ENCODE measurements at regions not wholly inside any gene's neighbourhood (a gene's known extent, or its start where the extent isn't known, plus 50 kb on each side); places are given as distances from the start of the nearest gene placed in this dataset.

DNA sequence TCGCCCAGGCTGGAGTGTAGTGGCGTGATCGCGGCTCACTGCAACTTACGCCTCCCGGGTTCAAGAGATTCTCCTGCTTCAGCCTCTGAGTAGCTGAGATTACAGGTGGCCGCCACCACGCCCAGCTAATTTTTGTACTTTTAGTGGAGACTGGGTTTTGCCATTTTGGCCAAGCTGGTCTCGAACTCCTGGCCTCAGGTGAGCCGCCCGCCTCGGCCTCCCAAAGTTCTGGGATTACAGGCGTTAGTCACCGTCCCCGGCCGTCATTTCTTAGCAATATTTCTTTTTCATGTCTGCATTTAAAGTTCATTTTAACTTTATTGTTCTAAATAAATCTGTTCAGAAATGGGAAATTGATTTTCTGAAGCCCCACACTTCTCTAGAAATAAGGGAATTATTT, 597.3 kb upstream of the DDX18 start:
- TF ChIP-seq ZNF70 (CRISPR knock-in tag; IDR thresholded peaks at IDR 0.05) (no peak), ZFP3 (CRISPR knock-in tag; IDR thresholded peaks at IDR 0.05) (no peak), ARNTL (CRISPR knock-in tag; IDR thresholded peaks at IDR 0.05; ENCODE audit: borderline replicate concordance, low read depth) (no peak), BACH2 (CRISPR knock-in tag; IDR thresholded peaks at IDR 0.05; ENCODE audit: borderline replicate concordance) (no peak), RARB (CRISPR knock-in tag; IDR thresholded peaks at IDR 0.05) (no peak), CSDC2 (CRISPR knock-in tag; IDR thresholded peaks at IDR 0.05) (no peak), POU6F1 (CRISPR knock-in tag; IDR thresholded peaks at IDR 0.05; ENCODE audit: borderline replicate concordance, low read depth) (no peak), ZNF8 (CRISPR knock-in tag; IDR thresholded peaks at IDR 0.05) (no peak), SNAI2 (CRISPR knock-in tag; IDR thresholded peaks at IDR 0.05) (no peak)
- TF ChIP-seq, protein P1, sequence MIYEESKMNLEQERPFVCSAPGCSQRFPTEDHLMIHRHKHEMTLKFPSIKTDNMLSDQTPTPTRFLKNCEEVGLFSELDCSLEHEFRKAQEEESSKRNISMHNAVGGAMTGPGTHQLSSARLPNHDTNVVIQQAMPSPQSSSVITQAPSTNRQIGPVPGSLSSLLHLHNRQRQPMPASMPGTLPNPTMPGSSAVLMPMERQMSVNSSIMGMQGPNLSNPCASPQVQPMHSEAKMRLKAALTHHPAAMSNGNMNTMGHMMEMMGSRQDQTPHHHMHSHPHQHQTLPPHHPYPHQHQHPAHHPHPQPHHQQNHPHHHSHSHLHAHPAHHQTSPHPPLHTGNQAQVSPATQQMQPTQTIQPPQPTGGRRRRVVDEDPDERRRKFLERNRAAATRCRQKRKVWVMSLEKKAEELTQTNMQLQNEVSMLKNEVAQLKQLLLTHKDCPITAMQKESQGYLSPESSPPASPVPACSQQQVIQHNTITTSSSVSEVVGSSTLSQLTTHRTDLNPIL (CRISPR knock-in tag; IDR thresholded peaks at IDR 0.05; ENCODE audit: low read depth) = no peak
- TF ChIP-seq, protein P2, sequence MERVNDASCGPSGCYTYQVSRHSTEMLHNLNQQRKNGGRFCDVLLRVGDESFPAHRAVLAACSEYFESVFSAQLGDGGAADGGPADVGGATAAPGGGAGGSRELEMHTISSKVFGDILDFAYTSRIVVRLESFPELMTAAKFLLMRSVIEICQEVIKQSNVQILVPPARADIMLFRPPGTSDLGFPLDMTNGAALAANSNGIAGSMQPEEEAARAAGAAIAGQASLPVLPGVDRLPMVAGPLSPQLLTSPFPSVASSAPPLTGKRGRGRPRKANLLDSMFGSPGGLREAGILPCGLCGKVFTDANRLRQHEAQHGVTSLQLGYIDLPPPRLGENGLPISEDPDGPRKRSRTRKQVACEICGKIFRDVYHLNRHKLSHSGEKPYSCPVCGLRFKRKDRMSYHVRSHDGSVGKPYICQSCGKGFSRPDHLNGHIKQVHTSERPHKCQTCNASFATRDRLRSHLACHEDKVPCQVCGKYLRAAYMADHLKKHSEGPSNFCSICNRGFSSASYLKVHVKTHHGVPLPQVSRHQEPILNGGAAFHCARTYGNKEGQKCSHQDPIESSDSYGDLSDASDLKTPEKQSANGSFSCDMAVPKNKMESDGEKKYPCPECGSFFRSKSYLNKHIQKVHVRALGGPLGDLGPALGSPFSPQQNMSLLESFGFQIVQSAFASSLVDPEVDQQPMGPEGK (CRISPR knock-in tag; IDR thresholded peaks at IDR 0.05; ENCODE audit: borderline replicate concordance) = no peak
